ENCODE measurements at regions not wholly inside any gene's neighbourhood (a gene's known extent, or its start where the extent isn't known, plus 50 kb on each side); places are given as distances from the start of the nearest gene placed in this dataset.
"Not testable (repeated sequence)": the region's sequence is repeated elsewhere in the genome, so short reads cannot be mapped to it uniquely, and the experiment has no call there.

DNA sequence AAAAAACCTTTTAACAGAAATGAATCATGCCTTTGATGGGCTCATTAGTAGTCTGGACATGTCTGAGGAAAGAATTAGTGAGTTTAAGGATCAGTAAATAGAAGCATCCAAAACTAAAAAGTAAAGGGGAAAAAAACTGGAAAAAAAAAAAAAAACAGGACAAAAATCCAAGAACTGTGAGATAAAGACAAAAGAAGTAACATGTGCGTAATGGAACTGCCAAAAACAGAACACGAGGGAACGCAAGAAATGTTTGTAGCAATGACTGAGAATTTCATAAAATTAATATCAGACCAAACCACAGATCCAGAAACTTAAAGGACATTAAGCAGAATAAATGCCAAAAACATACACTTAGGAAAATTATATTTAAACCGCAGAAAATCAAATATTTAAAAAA, 77.4 kb downstream of the MS4A13 start:
- no peak for DNase-seq (ENCODE audit: extremely low spot score)
- CTCF ChIA-PET, result no interaction called here
- POLR2A ChIA-PET, result no interaction called here
- no peak for TF ChIP-seq CTBP1 (IDR thresholded peaks at IDR 0.05; ENCODE audit: borderline replicate concordance)
- TF ChIP-seq LEF1 (IDR thresholded peaks at IDR 0.05; ENCODE audit: borderline replicate concordance), result no peak
- TF ChIP-seq ELF4 (IDR thresholded peaks at IDR 0.05), result no peak
- TF ChIP-seq PKNOX1 (IDR thresholded peaks at IDR 0.05), result no peak
- TF ChIP-seq ARNT (IDR thresholded peaks at IDR 0.05), result no peak
- no peak for TF ChIP-seq BHLHE40 (IDR thresholded peaks at IDR 0.05; ENCODE audit: borderline replicate concordance)
- TF ChIP-seq L3MBTL2 (conservative IDR thresholded peaks at IDR 0.05), result no peak
- TF ChIP-seq FOXK2 (IDR thresholded peaks at IDR 0.05), result no peak
- no peak for TF ChIP-seq TARDBP (IDR thresholded peaks at IDR 0.05)
- TF ChIP-seq HDGF (IDR thresholded peaks at IDR 0.05; ENCODE audit: borderline replicate concordance), result no peak
- no peak for TF ChIP-seq SUZ12 (IDR thresholded peaks at IDR 0.05)
- no peak for TF ChIP-seq FOXM1 (IDR thresholded peaks at IDR 0.05; ENCODE audit: borderline replicate concordance)
- no peak for TF ChIP-seq NFRKB (IDR thresholded peaks at IDR 0.05)

GRCh38 chr11:60594998-60595642, 79.9 kb downstream of the MS4A13 start:
- POLR2A ChIA-PET, result no interaction called here
- CTCF ChIA-PET, result interaction anchor here (0.7 kb wide), 1 partner anchor 28 kb away, joined by 3 read pairs; no protein-coding TSS in a partner anchor
- no peak for DNase-seq (ENCODE audit: extremely low spot score)
- TF ChIP-seq ZNF384 (IDR thresholded peaks at IDR 0.05) (no peak), BHLHE40 (IDR thresholded peaks at IDR 0.05; ENCODE audit: borderline replicate concordance) (no peak), HDGF (IDR thresholded peaks at IDR 0.05; ENCODE audit: borderline replicate concordance) (no peak), PKNOX1 (IDR thresholded peaks at IDR 0.05) (no peak), ELF4 (IDR thresholded peaks at IDR 0.05) (no peak), ARNT (IDR thresholded peaks at IDR 0.05) (no peak), L3MBTL2 (conservative IDR thresholded peaks at IDR 0.05) (no peak), SP1 (IDR thresholded peaks at IDR 0.05) (no peak), FOXM1 (IDR thresholded peaks at IDR 0.05; ENCODE audit: borderline replicate concordance) (no peak), FOXA1 (IDR thresholded peaks at IDR 0.05) (no peak), CTBP1 (IDR thresholded peaks at IDR 0.05; ENCODE audit: borderline replicate concordance) (no peak), TARDBP (IDR thresholded peaks at IDR 0.05) (no peak), NFRKB (IDR thresholded peaks at IDR 0.05) (no peak), FOXK2 (IDR thresholded peaks at IDR 0.05) (no peak), LEF1 (IDR thresholded peaks at IDR 0.05; ENCODE audit: borderline replicate concordance) (no peak)

- no peak for DNase-seq (ENCODE audit: extremely low spot score)
- ChIA-PET CTCF (no interaction called here), POLR2A (no interaction called here)
- TF ChIP-seq LEF1 (IDR thresholded peaks at IDR 0.05; ENCODE audit: borderline replicate concordance) (no peak), ZNF384 (IDR thresholded peaks at IDR 0.05) (no peak), L3MBTL2 (conservative IDR thresholded peaks at IDR 0.05) (no peak), FOXA1 (IDR thresholded peaks at IDR 0.05) (no peak), NFRKB (IDR thresholded peaks at IDR 0.05) (no peak)
Measured at GRCh38 chr11:60607483-60607882, 91.9 kb upstream of the MS4A8 start.

DNA sequence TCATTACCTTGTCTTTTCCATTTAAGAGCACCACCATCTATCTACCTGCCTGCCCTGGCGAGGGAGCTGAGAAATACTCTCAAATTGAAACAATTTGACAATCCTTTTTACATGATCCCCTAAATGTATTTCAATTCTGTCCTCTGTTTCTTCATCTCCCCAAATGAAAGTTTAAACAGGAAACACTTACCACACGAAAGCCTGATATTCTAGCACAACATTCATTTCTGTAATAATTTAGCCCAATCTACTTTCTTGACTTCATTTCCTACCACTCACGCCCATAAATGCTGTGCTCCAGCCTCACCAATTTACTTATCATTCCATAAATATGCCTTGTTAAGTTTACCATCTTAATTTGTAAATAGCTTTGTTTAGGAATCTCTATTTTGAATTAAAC, 89.8 kb upstream of the MS4A8 start:
- ChIA-PET CTCF (interaction anchor here (1.1 kb wide), 1 partner anchor 246 kb away, joined by 3 read pairs; no protein-coding TSS in a partner anchor), POLR2A (no interaction called here)
- no peak for TF ChIP-seq FOXK2 (IDR thresholded peaks at IDR 0.05)
- DNase-seq (ENCODE audit: extremely low spot score), result no peak

GRCh38 chr11:60610702-60611101, 88.7 kb upstream of the MS4A8 start:
- CTCF ChIA-PET, result no interaction called here

GRCh38 chr11:60615497-60615896, 83.9 kb upstream of the MS4A8 start:
- ChIA-PET POLR2A (no interaction called here), CTCF (no interaction called here)
- DNase-seq (ENCODE audit: extremely low spot score), result no peak
- TF ChIP-seq ELF4 (IDR thresholded peaks at IDR 0.05), result no peak
- no peak for TF ChIP-seq ARNT (IDR thresholded peaks at IDR 0.05)
- TF ChIP-seq LEF1 (IDR thresholded peaks at IDR 0.05; ENCODE audit: borderline replicate concordance), result no peak
- TF ChIP-seq TARDBP (IDR thresholded peaks at IDR 0.05), result no peak
- no peak for TF ChIP-seq FOXM1 (IDR thresholded peaks at IDR 0.05; ENCODE audit: borderline replicate concordance)
- no peak for TF ChIP-seq BHLHE40 (IDR thresholded peaks at IDR 0.05; ENCODE audit: borderline replicate concordance)
- TF ChIP-seq SUZ12 (IDR thresholded peaks at IDR 0.05), result no peak
- no peak for TF ChIP-seq PKNOX1 (IDR thresholded peaks at IDR 0.05)
- no peak for TF ChIP-seq SP1 (IDR thresholded peaks at IDR 0.05)
- no peak for TF ChIP-seq FOXA1 (IDR thresholded peaks at IDR 0.05)
- no peak for TF ChIP-seq L3MBTL2 (conservative IDR thresholded peaks at IDR 0.05)
- TF ChIP-seq ZNF384 (IDR thresholded peaks at IDR 0.05), result no peak

More at GRCh38 chr11:60610702-60611101, 88.7 kb upstream of the MS4A8 start:
- POLR2A ChIA-PET, result no interaction called here
- TF ChIP-seq CTBP1 (IDR thresholded peaks at IDR 0.05; ENCODE audit: borderline replicate concordance) (no peak), FOXM1 (IDR thresholded peaks at IDR 0.05; ENCODE audit: borderline replicate concordance) (no peak), PKNOX1 (IDR thresholded peaks at IDR 0.05) (no peak), BHLHE40 (IDR thresholded peaks at IDR 0.05; ENCODE audit: borderline replicate concordance) (no peak), FOXK2 (IDR thresholded peaks at IDR 0.05) (no peak), LEF1 (IDR thresholded peaks at IDR 0.05; ENCODE audit: borderline replicate concordance) (no peak), L3MBTL2 (conservative IDR thresholded peaks at IDR 0.05) (no peak), ZNF384 (IDR thresholded peaks at IDR 0.05) (no peak), TARDBP (IDR thresholded peaks at IDR 0.05) (no peak), SP1 (IDR thresholded peaks at IDR 0.05) (no peak), ELF4 (IDR thresholded peaks at IDR 0.05) (no peak), HDGF (IDR thresholded peaks at IDR 0.05; ENCODE audit: borderline replicate concordance) (no peak), ARNT (IDR thresholded peaks at IDR 0.05) (no peak), FOXA1 (IDR thresholded peaks at IDR 0.05) (no peak), NFRKB (IDR thresholded peaks at IDR 0.05) (no peak), SUZ12 (IDR thresholded peaks at IDR 0.05) (no peak)
- no peak for DNase-seq (ENCODE audit: extremely low spot score)

- POLR2A ChIA-PET; DNase-seq (ENCODE audit: extremely low spot score); CTCF ChIA-PET: not testable (repeated sequence)
Measured at GRCh38 chr11:60621940-60622339, 77.5 kb upstream of the MS4A8 start.

DNA sequence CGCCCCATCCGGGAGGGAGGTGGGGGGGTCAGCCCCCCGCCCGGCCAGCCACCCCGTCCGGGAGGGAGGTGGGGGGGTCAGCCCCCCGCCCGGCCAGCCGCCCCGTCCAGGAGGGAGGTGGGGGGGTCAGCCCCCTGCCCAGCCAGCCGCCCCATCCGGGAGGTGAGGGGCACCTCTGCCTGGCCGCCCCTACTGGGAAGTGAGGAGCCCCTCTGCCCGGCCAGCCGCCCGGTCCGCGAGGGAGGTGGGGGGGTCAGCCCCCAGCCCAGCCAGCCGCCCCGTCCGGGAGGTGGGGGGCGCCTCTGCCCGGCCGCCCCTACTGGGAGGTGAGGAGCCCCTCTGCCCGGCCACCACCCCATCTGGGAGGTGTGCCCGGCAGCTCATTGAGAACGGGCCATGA, 76.6 kb upstream of the MS4A8 start:
- CTCF ChIA-PET; POLR2A ChIA-PET; DNase-seq (ENCODE audit: extremely low spot score): not testable (repeated sequence)
